GM19023 (cell line): ENCODE measurements at regions not wholly inside any gene's neighbourhood (a gene's known extent, or its start where the extent isn't known, plus 50 kb on each side); places are given as distances from the start of the nearest gene placed in this dataset.

ENCODE experiments used
- ATAC-seq: cut with Tn5 transposase; IDR thresholded peaks from one replicate; pipeline ENCODE4 v1.9.1; 2021; ENCODE audit warnings: mild to moderate bottlenecking, moderate library complexity; ENCODE audit not compliant: unreplicated experiment

DNA sequence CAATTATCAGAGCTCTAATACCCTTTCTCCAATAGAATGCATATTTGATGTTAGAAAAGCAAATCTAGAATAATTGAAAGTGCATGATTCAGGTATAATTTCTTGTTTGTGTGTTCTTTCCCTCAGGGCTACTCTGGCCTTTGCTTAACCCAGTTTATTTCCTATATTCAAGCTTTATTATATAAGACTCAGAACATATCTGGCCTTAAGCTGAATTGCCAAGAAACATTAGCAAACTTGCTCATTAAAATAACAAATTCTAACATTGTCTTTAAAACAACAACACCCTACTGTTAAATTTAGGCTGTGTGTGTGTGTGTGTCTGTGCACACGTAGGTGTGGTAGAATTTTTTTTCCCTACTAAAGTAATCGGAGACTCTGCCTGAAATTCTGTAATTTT is 426.5 kb downstream of the UTRN start:
- no peak for ATAC-seq

DNA sequence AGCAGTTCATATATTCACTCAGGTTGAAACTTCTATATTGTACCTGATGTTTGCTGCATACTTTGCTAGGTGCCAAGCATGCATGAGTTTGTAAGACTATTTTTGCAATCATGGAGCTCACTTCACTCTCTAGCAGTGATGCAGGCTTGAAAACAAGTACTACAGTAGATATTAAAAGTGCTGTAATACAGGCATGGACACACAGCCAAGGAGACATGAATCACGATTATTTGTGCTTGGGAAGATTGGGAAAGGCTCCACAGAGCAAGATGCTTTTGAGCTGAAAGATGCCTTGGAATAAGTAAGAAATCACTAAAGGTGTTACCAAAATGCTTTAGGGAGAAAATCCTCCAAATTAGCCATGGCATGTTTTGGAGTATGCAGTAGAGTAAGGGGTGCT is 427.4 kb downstream of the UTRN start:
- ATAC-seq: no peak

DNA sequence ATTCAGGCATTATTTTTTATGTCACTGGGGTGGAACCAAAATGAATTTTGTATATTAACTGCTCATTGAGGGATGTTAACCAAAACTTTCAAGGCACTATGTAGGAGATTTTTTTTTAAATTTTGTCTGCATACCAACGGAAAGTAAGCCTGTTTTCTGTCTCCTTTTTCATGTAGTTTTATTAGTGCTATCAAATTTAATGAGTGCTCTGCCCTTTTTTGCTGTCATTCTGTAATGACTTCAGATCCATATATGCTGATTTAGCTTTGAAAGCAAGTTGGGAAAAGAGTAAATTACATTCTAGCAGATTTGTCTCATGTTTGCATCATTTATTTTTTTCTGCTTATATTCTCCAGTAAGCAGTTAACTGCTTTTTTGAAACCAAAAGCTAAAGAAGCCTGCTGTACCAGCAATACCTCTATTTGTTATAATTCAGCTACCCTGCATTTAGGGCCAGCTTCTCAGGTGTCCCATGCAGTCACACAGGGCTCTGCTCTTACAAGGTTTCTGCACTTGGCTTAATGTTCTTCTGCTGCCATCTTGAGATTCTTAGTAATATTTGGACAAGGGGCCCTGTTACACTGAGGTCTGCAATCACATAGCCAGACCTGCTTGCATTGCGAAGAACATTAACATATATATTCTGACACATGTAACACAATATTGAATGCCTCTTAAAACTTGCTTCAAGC is 429.0 kb downstream of the UTRN start:
- no peak for ATAC-seq

DNA sequence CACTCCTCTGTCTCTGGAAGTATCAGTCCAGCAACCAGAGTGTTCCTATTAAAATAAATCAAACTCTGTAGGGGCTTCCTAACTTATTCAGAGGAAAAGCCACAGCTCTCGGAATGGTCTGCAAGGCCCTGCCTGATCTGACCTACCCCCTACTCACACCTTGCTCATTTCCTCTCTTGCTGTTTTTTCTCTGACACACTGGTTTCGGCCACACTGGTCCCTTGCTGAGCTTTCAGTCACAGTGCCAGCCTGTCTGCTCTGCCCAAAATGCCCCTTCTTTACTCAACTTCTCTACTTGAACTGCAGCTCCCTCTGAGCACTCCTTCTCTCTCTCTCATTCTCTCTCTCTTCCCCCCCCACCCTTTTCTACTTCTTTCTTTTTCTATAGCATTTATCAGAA is 430.2 kb downstream of the UTRN start:
- ATAC-seq: peak; percentile 81

DNA sequence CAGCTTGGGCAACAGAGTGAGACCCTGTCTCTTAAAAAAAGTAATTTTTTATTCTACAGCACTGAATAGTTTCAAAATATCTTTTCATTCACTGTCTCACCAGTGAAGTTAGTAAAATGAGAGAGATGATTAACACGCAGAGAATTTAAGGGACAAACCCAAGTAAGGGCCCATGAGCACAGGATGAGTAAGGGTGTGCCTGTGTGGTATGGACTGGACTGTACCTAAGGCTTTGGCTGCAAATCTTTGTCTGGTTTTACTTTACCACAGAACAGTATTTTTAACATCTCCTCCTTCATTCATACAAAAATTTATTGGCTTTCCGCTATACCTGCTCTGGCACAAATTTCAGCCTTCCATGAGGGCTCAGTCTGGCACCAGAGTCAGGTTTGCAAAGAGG is 433.3 kb downstream of the UTRN start:
- peak; percentile 44 for ATAC-seq

DNA sequence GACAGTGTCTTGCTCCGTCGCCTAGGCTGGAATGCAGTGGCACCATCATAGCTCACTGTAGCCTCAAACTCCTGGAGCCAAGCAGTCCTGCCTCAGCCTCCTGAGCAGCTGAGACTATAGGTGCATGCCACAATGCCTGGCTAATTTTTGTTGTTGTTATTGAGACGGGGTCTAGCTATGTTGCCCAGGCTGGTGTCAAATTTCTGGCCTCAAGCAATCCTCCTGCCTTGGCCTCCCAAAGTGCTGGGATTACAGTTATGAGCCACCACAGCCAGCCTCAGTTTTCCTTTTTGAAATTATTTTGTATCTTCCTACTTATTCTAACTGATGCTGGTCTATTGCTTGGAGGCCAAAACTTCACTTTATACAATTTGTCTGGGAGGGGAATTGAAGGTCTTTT is 436.1 kb downstream of the UTRN start:
- no peak for ATAC-seq

DNA sequence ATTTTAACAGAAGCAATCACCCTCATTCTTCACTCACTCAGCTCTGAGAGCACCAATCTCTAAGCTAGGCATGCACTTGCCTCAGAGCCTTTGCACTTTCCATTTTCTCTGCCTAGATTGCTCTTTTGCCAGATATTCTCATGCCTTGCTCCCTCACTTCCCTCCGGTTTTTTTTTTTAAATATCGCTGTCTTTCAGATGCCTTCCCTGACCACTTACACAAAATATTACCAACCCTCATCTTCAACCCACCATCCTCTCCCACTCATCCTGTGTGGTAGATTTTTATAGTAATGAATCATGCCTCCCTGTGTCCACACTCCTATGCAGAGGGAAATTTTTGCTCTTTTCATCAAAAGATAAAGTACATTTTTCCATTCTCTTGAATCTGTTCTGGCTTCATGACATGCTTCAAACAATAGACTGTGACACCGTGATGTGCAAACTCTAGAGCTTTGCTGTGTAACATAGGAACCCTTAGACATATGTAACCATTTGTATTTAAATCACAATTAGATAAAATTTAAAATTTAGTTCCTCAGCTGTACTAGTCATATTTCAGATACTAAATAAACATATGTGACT is 437.1 kb downstream of the UTRN start:
- ATAC-seq: no peak

DNA sequence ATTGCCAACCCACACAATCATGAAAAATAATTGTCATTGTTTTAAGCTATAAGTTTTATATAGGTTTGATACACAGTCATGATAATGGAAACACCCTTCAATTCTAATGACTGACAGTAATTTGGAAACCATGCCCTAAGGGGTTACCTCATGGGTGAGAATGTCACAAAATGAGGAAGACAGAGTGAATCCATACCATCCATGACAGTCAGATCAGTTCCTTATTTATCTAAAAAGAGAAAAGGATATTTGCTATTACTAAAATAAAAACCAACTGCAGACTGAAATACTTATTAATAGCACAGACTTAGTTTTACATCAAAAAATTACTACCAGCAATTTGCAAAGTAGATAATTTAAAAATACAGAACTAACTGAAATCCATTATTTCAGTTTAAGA is 437.8 kb downstream of the UTRN start:
- no peak for ATAC-seq

DNA sequence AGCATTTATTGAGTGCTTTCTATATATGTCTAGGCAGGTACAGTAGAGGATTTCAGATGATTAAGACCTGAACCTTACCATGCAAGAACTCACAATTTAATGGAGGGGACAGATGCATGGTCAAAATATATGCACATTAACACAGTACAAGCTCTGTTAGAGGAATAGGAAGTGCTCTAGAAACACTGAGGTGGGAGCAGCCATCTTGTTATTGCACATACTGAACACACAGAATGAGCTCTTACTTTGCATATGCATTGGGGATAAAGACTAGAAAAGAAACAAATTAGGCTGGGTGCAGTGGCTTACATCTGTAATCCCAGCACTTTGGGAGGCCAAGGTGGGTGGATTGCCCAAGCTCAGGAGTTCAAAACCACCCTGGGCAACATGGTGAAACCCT is 438.3 kb downstream of the UTRN start:
- ATAC-seq: no peak

DNA sequence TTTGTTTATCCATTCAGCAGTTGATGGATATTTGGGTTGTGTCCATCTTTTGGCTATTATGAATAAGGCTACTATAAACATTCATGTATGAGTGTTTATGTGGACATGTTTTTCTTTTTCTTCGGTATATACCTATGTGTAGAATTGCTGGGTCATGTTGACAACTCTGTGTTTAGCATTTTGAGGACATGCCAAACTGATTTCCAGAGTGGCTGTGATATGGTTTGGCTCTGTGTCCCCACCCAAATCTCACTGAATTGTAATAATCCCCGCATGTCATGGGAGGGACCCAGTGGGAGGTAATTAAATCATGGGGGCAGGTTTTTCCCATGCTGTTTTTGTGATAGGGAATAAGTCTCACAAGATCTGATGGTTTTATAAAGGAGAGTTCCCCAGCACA is 439.7 kb downstream of the UTRN start:
- ATAC-seq: no peak

DNA sequence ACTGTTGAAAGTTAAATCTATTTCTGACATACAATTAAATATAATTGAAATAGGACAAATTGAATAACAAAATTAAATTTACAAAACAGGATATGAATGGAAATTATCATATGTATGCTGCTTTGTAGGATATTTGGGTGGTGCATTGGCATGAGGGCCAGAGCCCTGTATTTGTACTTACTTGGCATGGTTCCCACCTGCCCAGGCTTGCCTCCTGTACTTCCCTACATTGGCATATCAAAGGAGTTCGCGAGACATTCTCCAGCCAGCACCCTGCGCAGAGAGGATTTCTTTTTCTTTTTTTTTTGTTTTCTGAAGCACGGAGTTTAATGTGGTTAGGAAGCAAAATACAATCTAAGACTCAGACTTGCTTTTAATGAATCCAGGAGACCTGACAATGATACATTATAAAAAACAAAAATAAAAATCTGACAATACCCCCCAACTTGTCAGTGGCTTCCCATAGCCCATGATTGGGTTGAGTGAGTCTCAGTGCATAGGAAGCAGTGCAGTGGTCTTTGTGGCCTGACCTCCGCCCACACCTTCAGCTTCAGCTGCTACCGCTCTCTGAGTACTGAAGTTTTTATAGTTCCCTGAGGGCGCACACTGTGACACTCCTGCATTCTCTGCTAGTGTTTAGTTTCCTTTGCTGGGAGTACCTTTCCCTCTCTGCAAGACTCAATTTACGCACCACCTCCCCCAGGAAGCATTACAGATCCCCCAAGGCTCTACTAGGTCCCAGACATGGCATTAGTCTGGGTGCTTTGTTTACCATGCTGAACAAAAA is 440.8 kb downstream of the UTRN start:
- peak; percentile 87 for ATAC-seq

DNA sequence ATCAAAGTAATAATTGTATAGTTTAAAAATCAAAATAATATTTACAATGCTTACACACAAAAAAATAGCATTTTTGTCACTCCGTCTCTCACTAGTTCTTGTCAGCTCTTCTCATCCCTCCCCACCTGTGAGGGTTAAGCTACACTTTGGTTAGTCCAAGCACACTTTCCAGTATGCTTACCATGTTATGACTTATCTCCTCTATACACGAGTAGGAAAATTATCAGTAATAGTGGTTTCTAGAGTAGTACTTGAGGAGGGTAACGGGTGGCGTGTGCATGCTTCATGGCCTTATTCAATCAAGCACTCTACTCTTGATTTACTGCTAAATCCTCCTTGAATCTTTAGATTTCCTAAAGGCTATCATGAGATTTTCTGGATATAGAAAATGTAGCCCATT is 443.7 kb downstream of the UTRN start:
- ATAC-seq: no peak

DNA sequence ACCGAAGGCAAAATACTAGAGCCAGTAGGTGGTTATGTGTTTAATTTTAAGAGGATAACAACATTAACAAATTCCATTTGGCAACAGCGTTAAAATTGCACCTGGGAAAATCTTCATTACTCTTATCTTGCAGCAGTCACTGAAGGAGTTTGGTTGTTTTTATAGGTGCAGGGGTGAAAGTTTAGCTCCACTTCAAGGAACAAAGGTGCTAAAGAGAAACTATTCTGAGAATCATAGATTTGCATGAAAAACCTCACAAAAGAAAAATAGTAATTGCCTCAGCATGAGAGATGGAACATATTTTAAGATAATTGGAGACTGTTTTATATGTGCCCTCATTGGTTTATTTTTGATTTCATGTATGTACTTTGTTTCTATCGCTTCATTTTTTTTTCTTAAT is 444.4 kb downstream of the UTRN start:
- no peak for ATAC-seq

DNA sequence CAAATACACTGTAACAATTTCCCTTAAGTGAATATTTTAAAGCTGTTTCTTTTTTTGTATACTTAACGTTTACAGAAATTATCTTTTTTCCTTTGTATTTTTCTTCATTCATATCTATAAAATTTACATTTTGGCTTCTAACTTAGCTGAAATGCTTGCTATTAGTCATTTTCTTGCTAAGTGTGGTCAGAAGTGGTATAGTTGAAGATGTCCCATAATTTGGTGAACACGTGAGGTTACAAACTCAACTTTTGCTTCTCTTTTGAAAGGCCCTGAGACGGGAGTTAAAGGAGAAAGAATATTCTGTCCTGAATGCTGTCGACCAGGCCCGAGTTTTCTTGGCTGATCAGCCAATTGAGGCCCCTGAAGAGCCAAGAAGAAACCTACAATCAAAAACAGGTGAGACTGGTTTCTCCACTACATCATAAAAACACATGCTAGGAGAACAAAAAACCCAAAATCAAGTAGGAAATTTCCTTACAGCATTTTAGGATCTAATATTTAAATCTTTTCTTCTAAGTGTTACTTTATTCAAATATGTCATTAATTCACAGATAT is 445.0 kb downstream of the UTRN start:
- ATAC-seq: no peak

DNA sequence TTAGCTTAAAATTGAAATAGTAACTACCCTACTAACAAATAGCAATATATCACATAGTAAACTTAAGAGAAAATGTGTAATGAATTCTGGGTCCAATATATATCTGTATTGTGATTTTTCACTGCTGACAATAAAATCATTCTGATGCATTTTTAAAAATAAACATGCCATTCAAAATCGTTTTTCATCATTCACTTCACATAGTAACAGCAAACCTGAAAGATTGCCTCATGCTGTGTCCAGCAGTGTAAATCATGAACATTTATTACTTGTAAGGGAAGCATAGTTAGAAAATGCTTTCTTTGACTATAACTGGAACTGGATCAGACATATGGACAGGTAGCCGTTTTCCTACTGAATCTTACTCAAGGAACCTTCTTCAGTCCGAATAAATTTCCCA is 446.1 kb downstream of the UTRN start:
- no peak for ATAC-seq

DNA sequence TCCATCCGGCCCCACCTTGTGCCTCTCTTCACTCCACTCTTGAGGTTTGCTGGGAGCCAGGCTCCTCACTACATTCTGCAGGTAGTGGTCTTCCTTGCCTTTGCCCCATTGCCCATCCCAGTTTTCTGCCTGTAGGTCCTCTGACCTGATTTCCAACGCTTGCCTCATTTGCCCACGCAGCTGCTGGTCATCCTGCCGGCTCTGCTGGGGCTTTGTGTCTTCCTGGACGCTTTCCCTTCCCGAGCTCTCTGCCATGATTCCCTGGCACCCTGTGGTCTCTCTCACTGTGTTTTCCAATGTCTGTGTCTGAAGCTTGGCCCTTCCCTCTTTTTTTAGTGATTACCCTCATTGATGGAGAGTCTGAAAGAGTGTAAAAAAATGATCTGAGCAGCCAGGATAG is 451.6 kb downstream of the UTRN start:
- ATAC-seq: no peak

DNA sequence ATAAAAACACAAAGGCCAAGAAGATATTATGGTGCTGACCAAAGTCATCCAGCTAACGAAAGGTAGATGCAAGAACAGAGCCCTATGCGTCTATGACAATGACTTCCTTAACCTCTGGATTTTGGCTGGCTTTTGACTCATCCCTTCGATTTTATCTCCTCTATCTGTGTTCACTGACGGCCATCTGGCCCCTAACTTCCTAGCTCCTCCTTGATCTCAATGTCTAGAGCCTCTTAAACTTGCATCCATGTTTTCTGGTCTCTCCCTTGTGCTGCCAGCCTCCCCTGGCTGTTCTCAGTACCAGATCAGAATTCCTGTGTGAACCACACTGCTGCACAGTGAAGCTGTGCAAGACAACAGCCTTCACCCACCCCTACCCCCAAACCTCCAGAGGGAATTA is 452.9 kb downstream of the UTRN start:
- no peak for ATAC-seq

DNA sequence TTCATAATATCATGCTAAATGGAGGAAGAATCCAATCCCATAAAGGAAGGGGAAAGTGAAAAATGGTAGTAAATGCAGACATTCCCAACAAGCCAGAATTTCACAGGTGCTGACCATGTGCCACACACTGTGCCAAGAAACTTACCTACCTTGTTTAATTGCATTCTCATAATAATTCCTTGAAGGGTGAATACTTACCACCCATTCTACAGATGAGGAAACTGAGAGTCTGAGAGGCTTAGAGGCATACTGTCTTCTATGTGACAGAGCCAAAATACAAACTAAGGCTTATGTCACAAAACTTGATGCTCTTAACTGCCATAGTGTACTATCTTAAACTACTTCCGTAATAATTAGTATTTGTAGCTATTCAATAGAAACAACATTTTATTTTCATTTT is 454.7 kb downstream of the UTRN start:
- no peak for ATAC-seq

DNA sequence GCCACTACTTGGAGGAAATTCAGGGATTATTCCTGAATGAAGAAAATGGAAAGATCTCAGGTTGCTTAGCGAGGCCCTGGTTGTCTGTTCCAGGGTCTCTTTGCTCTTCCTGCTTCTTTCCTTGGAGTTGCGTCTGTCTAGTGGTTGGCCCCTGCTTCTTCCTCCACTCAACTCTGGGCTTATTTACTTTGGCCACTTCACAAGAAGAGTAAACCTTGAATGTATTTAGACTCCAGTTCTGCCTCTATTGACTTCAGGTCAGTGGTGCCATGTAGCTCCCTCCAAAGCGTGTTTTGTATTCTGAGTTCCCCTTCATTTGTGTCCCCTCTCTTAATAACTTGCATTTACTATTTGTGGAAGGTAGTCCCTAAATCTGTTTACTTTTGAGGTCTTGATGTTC is 456.5 kb downstream of the UTRN start:
- ATAC-seq: no peak

DNA sequence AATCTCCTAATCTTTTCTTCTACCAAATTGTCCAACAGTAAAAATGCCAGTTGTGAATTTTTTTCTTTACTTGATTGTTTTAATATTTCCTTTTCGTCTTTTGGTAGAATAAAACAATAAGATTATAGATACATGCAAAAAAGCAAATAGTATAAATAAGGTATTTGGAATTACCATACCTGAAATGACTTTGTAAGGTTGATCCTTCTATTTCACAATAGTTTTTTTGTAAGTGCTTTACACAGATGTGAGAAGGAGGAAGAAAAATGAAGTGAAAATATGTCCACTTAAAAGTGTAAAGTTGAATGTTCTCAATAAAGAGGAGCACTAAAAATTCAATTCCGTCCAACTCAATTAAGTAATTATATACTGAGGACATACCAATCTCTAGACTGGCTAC is 457.6 kb downstream of the UTRN start:
- ATAC-seq: no peak

DNA sequence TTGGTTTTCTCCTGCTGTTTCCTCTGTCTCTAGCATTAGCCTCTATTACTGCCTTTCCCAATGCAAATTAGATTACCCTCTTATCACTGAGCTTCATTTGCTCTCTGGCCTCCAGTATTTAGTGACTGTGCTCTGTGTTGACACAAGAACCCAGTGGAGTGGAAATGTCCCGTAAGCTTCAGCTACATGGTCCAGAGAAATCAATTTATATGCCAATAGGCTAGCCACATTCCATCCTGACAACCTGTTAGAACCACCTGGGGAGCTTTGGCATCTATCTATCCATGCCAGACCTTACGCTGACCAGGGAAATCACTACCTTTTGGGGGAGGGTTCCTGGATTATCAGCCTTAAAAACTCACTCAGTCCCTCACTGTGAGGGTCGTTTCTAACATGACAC is 459.6 kb downstream of the UTRN start:
- ATAC-seq: no peak

DNA sequence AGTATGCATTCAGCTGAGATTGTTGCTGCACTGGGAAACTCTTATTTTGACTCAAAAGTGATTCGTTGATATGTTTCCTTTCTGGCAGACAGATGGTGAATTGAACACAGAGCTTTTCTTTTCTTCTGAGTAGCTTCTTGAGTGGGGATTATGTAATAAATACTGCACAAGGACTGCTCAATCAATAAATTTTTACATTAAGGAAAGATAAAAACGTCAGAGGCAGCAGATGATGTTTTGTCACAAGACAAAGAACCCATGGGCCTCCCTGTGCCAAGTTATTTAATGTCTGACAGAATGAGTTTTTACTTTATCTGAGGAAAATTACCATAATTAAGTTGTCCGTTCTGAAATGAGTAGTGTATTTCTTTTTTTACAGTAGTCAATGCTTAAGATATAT is 460.3 kb downstream of the UTRN start:
- ATAC-seq: no peak
